ENCODE measurements at regions not wholly inside any gene's neighbourhood (a gene's known extent, or its start where the extent isn't known, plus 50 kb on each side); places are given as distances from the start of the nearest gene placed in this dataset.

GRCh38 chr3:89052386-89052785 lies 55.0 kb upstream of the EPHA3 start:
- TF ChIP-seq POLR2A (IDR thresholded peaks at IDR 0.05) (no peak), CTCF (IDR thresholded peaks at IDR 0.05) (no peak)
